DOHH2 (cell line): ENCODE measurements at regions not wholly inside any gene's neighbourhood (a gene's known extent, or its start where the extent isn't known, plus 50 kb on each side); places are given as distances from the start of the nearest gene placed in this dataset.

Source experiments
- EZH2phosphoT487 ChIP-seq: fragments of 200-600 bp; sonication (generic); IDR thresholded peaks from 2 replicates; pipeline ENCODE4 v1.6.1; 2017; ENCODE audit warnings: borderline replicate concordance, mild to moderate bottlenecking, antibody characterized with exemption, low read length, moderate library complexity, mixed read lengths
- TF ChIP-seq, protein P1 (sequence below): fragments of 200-600 bp; sonication (generic); IDR thresholded peaks from one replicate; pipeline ENCODE4 v1.5.1; 2014; ENCODE audit warnings: antibody characterized with exemption, mild to moderate bottlenecking, low read depth, low read length; ENCODE audit not compliant: poor library complexity, severe bottlenecking

DNA sequence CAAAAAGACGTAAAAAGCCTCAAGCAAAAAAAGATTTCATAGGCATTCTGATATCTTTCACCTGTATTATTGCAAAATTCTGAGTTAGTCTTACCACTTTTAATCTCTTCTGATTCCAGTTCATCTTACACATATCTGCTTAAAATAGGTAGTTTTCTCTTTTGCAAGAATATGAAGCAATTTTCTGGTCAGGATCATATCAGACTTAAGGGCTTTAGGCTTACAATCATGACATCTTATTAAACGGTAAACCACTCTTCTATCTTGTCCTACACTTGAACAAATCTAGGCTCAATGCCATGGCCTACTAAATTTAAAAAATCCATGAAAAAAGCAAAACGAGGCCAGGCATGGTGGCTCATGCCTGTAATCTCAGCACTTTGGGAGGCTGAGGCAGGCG lies 50.1 kb upstream of the GAREM1 start:
- TF ChIP-seq, protein P1, sequence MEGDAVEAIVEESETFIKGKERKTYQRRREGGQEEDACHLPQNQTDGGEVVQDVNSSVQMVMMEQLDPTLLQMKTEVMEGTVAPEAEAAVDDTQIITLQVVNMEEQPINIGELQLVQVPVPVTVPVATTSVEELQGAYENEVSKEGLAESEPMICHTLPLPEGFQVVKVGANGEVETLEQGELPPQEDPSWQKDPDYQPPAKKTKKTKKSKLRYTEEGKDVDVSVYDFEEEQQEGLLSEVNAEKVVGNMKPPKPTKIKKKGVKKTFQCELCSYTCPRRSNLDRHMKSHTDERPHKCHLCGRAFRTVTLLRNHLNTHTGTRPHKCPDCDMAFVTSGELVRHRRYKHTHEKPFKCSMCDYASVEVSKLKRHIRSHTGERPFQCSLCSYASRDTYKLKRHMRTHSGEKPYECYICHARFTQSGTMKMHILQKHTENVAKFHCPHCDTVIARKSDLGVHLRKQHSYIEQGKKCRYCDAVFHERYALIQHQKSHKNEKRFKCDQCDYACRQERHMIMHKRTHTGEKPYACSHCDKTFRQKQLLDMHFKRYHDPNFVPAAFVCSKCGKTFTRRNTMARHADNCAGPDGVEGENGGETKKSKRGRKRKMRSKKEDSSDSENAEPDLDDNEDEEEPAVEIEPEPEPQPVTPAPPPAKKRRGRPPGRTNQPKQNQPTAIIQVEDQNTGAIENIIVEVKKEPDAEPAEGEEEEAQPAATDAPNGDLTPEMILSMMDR = no peak
- no peak for TF ChIP-seq EZH2phosphoT487
